GM13977 (cell line): ENCODE measurements at regions not wholly inside any gene's neighbourhood (a gene's known extent, or its start where the extent isn't known, plus 50 kb on each side); places are given as distances from the start of the nearest gene placed in this dataset.
"Not testable (repeated sequence)": the region's sequence is repeated elsewhere in the genome, so short reads cannot be mapped to it uniquely, and the experiment has no call there.

Experiments used
- DNase-seq: peaks from one replicate; pipeline ENCODE4 v3.0.0; 2012; ENCODE audit warnings: low spot score
- CTCF ChIP-seq: IDR thresholded peaks from 2 replicates; pipeline ENCODE4 v1.5.1; 2012; ENCODE audit warnings: mild to moderate bottlenecking, control low read depth; ENCODE audit not compliant: insufficient read depth; ENCODE audit errors: extremely low read depth, missing control alignments
- in situ Hi-C: fragments of 300-500 bp; cut with MboI; formaldehyde crosslinking; loops from one replicate; pipeline ENCODE4 v1.12.0; 2022; ENCODE audit warnings: low sequenced_read_pairs, low pct_unique_long_range_greater_than_20kb, mixed read lengths, inconsistent platforms; ENCODE audit not compliant: unreplicated experiment

- DNase-seq, result no peak
- no peak for TF ChIP-seq CTCF
- in situ Hi-C loops, result no loop called here
Observed at GRCh38 chr2:94769733-94770132, 101.5 kb upstream of the TEKT4 start.

GRCh38 chr2:94774851-94775250, 96.4 kb upstream of the TEKT4 start:
- no peak for DNase-seq
- no peak for TF ChIP-seq CTCF
- in situ Hi-C loops, result no loop called here

- no peak for DNase-seq
- no peak for TF ChIP-seq CTCF
- in situ Hi-C loops, result no loop called here
Observed at GRCh38 chr2:94776036-94776435, 95.2 kb upstream of the TEKT4 start.

DNA sequence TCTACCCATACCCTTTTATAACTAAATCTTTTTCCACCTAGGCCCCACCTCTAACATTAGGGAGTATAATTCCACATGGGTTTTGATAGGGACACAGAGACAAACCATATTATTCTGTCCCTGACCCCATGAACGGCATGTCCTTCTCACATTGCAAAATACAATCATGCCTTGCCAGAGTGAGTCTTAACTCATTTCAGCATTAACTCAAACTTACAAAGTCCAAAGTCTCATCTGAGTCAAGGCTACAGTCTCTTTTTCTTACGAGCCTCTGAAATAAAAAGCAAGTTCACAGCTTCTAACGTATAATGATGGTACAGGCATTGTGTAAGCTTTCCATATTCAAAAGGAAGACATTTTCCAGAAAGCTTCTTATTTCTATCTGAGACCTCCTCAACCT, 86.1 kb upstream of the TEKT4 start:
- in situ Hi-C loops, DNase-seq: not testable (repeated sequence)

- in situ Hi-C loops, result not testable (repeated sequence)
Observed at GRCh38 chr2:94786424-94786823, 84.8 kb upstream of the TEKT4 start.

DNA sequence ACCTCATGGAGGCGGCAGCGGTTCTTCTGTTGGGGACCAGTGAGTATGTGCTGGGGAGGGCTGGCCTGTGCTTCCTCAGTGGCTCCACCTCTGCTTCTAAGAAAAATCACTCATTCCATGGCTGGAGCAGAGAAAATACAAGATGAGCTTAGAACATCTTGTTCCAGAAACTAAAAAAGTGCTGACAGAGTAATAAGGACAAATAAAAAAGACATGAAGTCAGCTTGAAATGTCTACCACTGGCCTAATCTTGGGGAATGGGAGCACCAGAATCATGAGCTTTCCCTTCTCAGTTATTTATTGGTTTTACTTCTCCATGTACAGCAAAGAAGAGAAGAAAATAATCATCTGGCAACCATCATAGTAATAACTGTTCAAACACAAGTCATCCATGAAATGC, 81.1 kb upstream of the TEKT4 start:
- in situ Hi-C loops, result not testable (repeated sequence)

More at GRCh38 chr2:94786424-94786823, 84.8 kb upstream of the TEKT4 start:
- DNase-seq, result not testable (repeated sequence)

GRCh38 chr2:94797235-94797634, 74.0 kb upstream of the TEKT4 start:
- DNase-seq, in situ Hi-C loops: not testable (repeated sequence)
- peak; percentile 45 for TF ChIP-seq CTCF

More for the DNA sequence above, 81.1 kb upstream of the TEKT4 start:
- DNase-seq, result not testable (repeated sequence)
